Adrenal gland (tissue), 5 donors: ENCODE measurements at regions not wholly inside any gene's neighbourhood (a gene's known extent, or its start where the extent isn't known, plus 50 kb on each side); places are given as distances from the start of the nearest gene placed in this dataset.

Source experiments
- POLR2A ChIP-seq, 2 donors: fragments of 450-650 bp; IDR thresholded peaks; one replicate each; pipeline ENCODE4 v1.6.1; 2017; ENCODE audit warnings: antibody characterized with exemption in 2 of 2, mild to moderate bottlenecking in 2 of 2, moderate library complexity in 1 of 2
- TF ChIP-seq, protein P1 (sequence below), 6 experiments: fragments of 450-650 bp in 4 of 6; fragments of 200-600 bp in 2 of 6; sonication (generic) in 1 of 6; IDR thresholded peaks; 1 replicate in 5 of 6; 2 replicates in 1 of 6; pipeline versions ENCODE4 v1.5.1 to v1.8.0; 2016 to 2021; ENCODE audit warnings: antibody characterized with exemption in 6 of 6, mild to moderate bottlenecking in 2 of 6, moderate library complexity in 1 of 6
- donor health status: DM: no; HTN: no; CAD: no.

GRCh38 chr17:71477356-71477755 lies 643.5 kb upstream of the SOX9 start:
- TF ChIP-seq POLR2A (IDR thresholded peaks at IDR 0.05): no peak
- TF ChIP-seq, protein P1, sequence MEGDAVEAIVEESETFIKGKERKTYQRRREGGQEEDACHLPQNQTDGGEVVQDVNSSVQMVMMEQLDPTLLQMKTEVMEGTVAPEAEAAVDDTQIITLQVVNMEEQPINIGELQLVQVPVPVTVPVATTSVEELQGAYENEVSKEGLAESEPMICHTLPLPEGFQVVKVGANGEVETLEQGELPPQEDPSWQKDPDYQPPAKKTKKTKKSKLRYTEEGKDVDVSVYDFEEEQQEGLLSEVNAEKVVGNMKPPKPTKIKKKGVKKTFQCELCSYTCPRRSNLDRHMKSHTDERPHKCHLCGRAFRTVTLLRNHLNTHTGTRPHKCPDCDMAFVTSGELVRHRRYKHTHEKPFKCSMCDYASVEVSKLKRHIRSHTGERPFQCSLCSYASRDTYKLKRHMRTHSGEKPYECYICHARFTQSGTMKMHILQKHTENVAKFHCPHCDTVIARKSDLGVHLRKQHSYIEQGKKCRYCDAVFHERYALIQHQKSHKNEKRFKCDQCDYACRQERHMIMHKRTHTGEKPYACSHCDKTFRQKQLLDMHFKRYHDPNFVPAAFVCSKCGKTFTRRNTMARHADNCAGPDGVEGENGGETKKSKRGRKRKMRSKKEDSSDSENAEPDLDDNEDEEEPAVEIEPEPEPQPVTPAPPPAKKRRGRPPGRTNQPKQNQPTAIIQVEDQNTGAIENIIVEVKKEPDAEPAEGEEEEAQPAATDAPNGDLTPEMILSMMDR (IDR thresholded peaks at IDR 0.05): no peak
